ENCODE measurements at regions not wholly inside any gene's neighbourhood (a gene's known extent, or its start where the extent isn't known, plus 50 kb on each side); places are given as distances from the start of the nearest gene placed in this dataset.

GRCh38 chr3:104298662-104299061 lies 1068.0 kb upstream of the ALCAM start:
- Histone ChIP-seq H3K36me3 (no peaks in the 10 kb centered on the region), H3K27me3 (no peaks in the 10 kb centered on the region), H3K9me3 (no peaks in the 10 kb centered on the region), H3K4me3 (no peak overlapping the region), H3K4me1 (no peaks in the 10 kb centered on the region), H3K27ac (no peak overlapping the region)
- no peak for TF ChIP-seq CTCF (IDR thresholded peaks at IDR 0.05)
- intact Hi-C loops (cut with DNase I): no loop called here
- DNase-seq (ENCODE audit: low spot score in 2 of 2): no peak

DNA sequence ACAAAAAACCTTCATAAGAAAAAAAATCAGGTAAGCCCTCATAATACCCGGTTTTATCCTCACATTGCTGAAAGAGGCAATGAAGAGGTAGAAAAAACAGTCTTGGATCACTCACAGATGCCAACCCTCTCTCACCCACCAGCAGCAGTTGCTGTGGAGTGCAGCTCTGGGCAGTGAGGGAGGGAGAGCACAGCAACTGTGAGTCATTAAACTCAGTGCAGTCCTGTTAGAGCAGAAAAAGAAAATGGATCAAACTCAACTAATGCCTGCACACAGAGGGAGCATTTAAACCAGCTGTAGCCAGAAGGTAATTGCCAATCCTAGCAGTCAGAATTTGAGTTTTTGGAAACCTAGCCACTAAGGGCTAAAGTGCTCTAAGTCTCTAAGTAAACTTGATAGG lies 1050.6 kb upstream of the ALCAM start:
- no peaks in the 10 kb centered on the region for H3K4me1 ChIP-seq
- no peak overlapping the region for H3K4me3 ChIP-seq
- no peak overlapping the region for H3K27ac ChIP-seq
- peaks cover 0 to 14% of the 10 kb centered on the region in 2 donors for H3K9me3 ChIP-seq
- no peak for DNase-seq (ENCODE audit: low spot score in 2 of 2)
- intact Hi-C loops (cut with DNase I): no loop called here
- H3K27me3 ChIP-seq: no peaks in the 10 kb centered on the region
- TF ChIP-seq CTCF (IDR thresholded peaks at IDR 0.05): no peak
- no peaks in the 10 kb centered on the region for H3K36me3 ChIP-seq

GRCh38 chr3:104323226-104323625 lies 1043.5 kb upstream of the ALCAM start:
- no peak overlapping the region for H3K27ac ChIP-seq
- peaks cover 0 to 16% of the 10 kb centered on the region in 2 donors for H3K9me3 ChIP-seq
- no peak overlapping the region for H3K4me3 ChIP-seq
- no peak for TF ChIP-seq CTCF (IDR thresholded peaks at IDR 0.05)
- H3K36me3 ChIP-seq: no peaks in the 10 kb centered on the region
- intact Hi-C loops (cut with DNase I): no loop called here
- no peaks in the 10 kb centered on the region for H3K4me1 ChIP-seq
- DNase-seq (ENCODE audit: low spot score in 2 of 2): no peak
- no peaks in the 10 kb centered on the region for H3K27me3 ChIP-seq

- Histone ChIP-seq H3K9me3 (no peaks in the 10 kb centered on the region), H3K27ac (peak overlapping the region in 1 of 2 donors; percentile 9), H3K36me3 (no peaks in the 10 kb centered on the region), H3K4me1 (peaks cover 0 to 3% of the 10 kb centered on the region in 2 donors), H3K4me3 (no peak overlapping the region), H3K27me3 (no peaks in the 10 kb centered on the region)
- no peak for DNase-seq (ENCODE audit: low spot score in 2 of 2)
- no peak for TF ChIP-seq CTCF (IDR thresholded peaks at IDR 0.05)
- intact Hi-C loops (cut with DNase I): no loop called here
Observed at GRCh38 chr3:104347291-104347690, 1019.4 kb upstream of the ALCAM start.

DNA sequence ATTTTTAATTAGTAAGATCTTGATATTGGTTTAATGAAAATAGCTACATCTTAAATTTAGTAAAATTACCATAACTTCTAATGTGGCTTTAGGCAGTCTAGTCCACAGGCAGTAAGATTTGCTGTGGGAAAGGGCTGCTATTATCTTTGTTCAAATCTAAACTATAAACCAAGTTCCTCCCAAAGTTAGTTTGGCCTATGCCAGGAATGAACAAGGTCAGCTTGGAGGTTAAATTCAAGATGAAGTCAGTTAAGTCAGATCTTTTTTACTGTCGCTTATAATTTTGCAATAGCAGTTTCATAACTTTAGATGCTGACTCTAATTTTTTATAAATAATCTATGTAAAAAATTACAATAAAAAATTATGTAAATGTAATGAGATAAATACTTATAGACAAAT lies 1016.9 kb upstream of the ALCAM start:
- Histone ChIP-seq H3K9me3 (no peaks in the 10 kb centered on the region), H3K27ac (no peak overlapping the region), H3K36me3 (no peaks in the 10 kb centered on the region), H3K4me1 (peaks cover 0 to 3% of the 10 kb centered on the region in 2 donors), H3K27me3 (no peaks in the 10 kb centered on the region), H3K4me3 (no peak overlapping the region)
- no peak for TF ChIP-seq CTCF (IDR thresholded peaks at IDR 0.05)
- intact Hi-C loops (cut with DNase I): no loop called here
- DNase-seq (ENCODE audit: low spot score in 2 of 2): no peak

- Histone ChIP-seq H3K27ac (no peak overlapping the region), H3K4me3 (no peak overlapping the region), H3K9me3 (no peaks in the 10 kb centered on the region), H3K4me1 (no peaks in the 10 kb centered on the region), H3K36me3 (no peaks in the 10 kb centered on the region), H3K27me3 (no peaks in the 10 kb centered on the region)
- TF ChIP-seq CTCF (IDR thresholded peaks at IDR 0.05): no peak
- no peak for DNase-seq (ENCODE audit: low spot score in 2 of 2)
- intact Hi-C loops (cut with DNase I): no loop called here
Observed at GRCh38 chr3:104353951-104354350, 1012.8 kb upstream of the ALCAM start.

Measured in ascending aorta (tissue), 2 donors.